ENCODE measurements at regions not wholly inside any gene's neighbourhood (a gene's known extent, or its start where the extent isn't known, plus 50 kb on each side); places are given as distances from the start of the nearest gene placed in this dataset.

GRCh38 chr4:111512081-111512783, 633.0 kb upstream of the FAM241A start:
- DNase-seq: no peak

GRCh38 chr4:111519683-111520082, 625.6 kb upstream of the FAM241A start:
- no peak for DNase-seq

GRCh38 chr4:111530446-111530845, 614.8 kb upstream of the FAM241A start:
- no peak for DNase-seq

- DNase-seq: no peak
Observed at GRCh38 chr4:111535792-111536191, 609.5 kb upstream of the FAM241A start.

GRCh38 chr4:111537165-111537564, 608.1 kb upstream of the FAM241A start:
- DNase-seq: no peak

GRCh38 chr4:111537871-111538270, 607.4 kb upstream of the FAM241A start:
- no peak for DNase-seq

GRCh38 chr4:111540671-111541070, 604.6 kb upstream of the FAM241A start:
- DNase-seq: no peak

GRCh38 chr4:111542056-111542455, 603.2 kb upstream of the FAM241A start:
- DNase-seq: no peak

GRCh38 chr4:111546881-111547280, 598.4 kb upstream of the FAM241A start:
- no peak for DNase-seq

- DNase-seq: no peak
Observed at GRCh38 chr4:111556141-111556781, 589.0 kb upstream of the FAM241A start.

GRCh38 chr4:111556851-111557250, 588.4 kb upstream of the FAM241A start:
- DNase-seq: no peak

GRCh38 chr4:111562826-111563225, 582.4 kb upstream of the FAM241A start:
- DNase-seq: no peak

GRCh38 chr4:111572470-111572869, 572.8 kb upstream of the FAM241A start:
- no peak for DNase-seq

- no peak for DNase-seq
Observed at GRCh38 chr4:111573386-111573785, 571.9 kb upstream of the FAM241A start.

GRCh38 chr4:111579767-111580166, 565.5 kb upstream of the FAM241A start:
- DNase-seq: no peak

- no peak for DNase-seq
Observed at GRCh38 chr4:111595456-111595855, 549.8 kb upstream of the FAM241A start.

- no peak for DNase-seq
Observed at GRCh38 chr4:111596491-111596890, 548.8 kb upstream of the FAM241A start.

GRCh38 chr4:111601671-111602070, 543.6 kb upstream of the FAM241A start:
- no peak for DNase-seq

GRCh38 chr4:111602848-111603247, 542.4 kb upstream of the FAM241A start:
- no peak for DNase-seq

- no peak for DNase-seq
Observed at GRCh38 chr4:111605111-111605510, 540.1 kb upstream of the FAM241A start.

- no peak for DNase-seq
Observed at GRCh38 chr4:111610681-111611080, 534.6 kb upstream of the FAM241A start.

- no peak for DNase-seq
Observed at GRCh38 chr4:111618908-111619307, 526.3 kb upstream of the FAM241A start.

GRCh38 chr4:111628437-111628836, 516.8 kb upstream of the FAM241A start:
- no peak for DNase-seq

GRCh38 chr4:111630705-111631104, 514.5 kb upstream of the FAM241A start:
- no peak for DNase-seq
